GM21526 (cell line): ENCODE measurements at regions not wholly inside any gene's neighbourhood (a gene's known extent, or its start where the extent isn't known, plus 50 kb on each side); places are given as distances from the start of the nearest gene placed in this dataset.
"Not testable (repeated sequence)": the region's sequence is repeated elsewhere in the genome, so short reads cannot be mapped to it uniquely, and the experiment has no call there.

ENCODE experiments used
- ATAC-seq: cut with Tn5 transposase; IDR thresholded peaks from one replicate; pipeline ENCODE4 v1.9.1; 2021; ENCODE audit warnings: moderate library complexity; ENCODE audit not compliant: unreplicated experiment, low FRiP score

DNA sequence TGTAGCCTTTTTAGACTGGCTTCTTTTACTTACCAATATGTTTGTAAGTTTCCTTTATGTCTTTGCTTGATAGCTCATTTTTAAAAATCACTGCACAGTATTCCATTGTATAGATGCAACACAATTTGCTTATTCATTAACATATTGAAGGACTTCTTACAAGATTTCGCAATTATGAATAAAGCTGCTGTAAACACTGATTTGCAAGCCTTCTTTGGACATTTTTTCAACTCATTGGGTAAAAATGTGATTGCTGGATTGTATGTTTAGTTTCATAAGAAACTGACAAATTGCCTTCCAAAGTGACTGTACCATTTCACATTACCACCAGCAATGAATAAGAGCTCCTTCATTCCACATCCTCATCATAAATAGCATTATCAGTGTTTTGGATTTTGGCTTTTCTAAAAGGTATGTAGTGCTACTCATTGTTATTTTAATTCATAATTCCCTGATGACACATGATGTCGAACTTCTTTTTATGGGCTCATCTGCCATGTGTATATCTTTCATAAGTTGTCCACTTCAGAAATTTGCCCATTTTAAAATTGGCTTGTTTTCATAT is 80.7 kb downstream of the TFAP2B start:
- no peak for ATAC-seq

DNA sequence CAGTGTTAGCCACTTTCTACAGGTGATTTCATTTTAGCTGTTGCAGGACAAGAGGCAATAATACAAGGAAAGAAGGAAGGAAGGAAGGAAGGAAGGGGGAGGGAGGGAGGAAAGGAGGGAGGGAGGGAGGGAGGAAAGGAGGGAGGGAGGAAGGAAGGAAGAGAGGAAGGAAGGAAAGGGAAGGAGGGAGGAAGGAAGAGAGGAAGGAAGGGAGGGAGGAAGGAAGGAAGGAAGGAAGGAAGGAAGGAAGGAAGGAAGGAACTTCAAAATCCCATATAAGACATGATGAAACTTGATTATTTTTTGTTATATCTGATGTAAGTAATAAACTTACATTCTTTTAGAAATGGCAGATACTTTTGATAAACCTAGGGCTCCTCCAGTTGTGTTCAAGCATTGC is 83.6 kb downstream of the TFAP2B start:
- no peak for ATAC-seq

DNA sequence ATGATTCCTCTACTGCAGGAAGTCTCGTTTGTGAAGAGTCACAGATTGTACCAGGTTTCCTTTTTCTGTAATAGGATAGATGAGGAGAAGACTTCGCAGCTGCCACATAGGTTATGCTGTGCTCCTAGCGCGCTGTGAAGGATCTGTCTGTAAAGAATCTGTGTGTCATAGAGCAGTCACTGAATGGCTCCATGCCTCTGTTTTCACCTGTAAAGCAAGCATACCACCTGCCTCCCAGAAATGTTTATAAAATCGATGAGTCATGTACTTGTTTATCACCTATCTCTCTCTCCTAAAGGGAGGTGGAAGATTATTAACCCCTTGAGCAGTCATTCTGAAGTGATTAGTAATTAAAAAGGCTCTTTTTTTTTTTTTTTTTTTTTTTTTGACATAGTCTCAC is 86.6 kb downstream of the TFAP2B start:
- no peak for ATAC-seq

DNA sequence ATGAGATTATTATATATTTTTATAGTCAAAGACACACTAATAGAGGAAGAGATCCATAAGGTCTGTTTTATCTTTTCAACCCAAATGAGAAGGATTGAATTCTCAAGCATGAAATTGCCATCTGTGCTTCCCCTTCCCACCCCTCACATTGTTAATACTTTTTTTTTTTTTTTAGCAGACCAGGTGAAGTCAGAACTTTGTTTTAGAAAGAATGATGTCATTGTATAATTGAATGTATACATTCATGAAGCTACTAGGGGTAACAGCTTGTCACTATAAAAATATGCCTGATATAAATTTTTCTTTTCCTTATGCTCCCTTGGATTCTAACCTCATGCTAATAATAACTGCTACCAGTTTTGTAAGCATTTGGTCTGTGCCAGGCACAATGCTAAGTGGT is 88.9 kb downstream of the TFAP2B start:
- no peak for ATAC-seq

DNA sequence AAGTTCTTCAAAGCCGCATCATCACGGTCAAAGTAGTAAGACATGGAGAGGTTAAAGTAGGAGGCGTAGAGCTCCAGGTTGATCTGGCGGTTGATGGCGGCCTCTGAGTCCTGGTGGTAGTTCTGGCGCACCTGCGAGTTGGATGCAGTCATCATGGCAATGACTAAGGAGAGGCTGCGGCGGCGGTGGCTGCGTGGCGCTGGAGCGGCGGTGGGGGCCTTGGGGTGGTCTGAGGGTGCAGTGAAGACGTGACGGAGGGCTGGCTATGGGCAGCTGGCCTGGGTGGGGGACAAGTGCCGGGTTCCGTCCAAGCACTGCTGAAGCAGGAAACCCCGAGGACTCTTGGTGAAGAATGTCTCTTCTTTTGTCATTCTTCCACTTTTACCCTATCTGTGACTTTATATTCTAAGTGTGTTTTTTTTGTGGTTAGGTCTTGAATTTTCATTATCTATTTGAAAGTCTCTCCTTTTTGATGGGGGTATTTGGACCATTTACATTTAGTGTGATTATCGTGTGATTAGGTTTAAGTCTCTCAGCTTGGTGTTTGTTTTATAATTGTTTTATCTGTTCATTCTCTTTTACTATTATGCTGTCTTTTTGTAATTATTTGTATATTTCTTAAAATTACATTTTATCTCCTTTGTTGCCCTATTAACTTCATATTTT is 94.6 kb downstream of the TFAP2B start:
- no peak for ATAC-seq

DNA sequence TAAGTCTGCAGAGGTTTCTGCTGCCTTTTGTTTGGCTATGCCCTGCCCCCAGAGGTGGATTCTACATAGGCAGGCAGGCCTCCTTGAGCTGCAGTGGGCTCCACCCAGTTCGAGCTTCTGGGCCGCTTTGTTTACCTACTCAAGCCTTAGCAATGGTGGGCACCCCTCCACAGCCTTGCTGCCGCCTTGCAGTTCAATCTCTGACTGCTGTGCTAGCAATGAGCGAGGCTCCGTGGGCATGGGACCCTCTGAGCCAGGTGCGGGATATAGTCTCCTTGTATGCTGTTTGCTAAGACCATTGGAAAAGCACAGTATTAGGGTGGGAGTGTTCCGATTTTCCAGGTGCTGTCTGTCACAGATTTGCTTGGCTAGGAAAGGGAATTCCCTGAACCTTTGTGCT is 102.7 kb downstream of the TFAP2B start:
- ATAC-seq, result not testable (repeated sequence)

DNA sequence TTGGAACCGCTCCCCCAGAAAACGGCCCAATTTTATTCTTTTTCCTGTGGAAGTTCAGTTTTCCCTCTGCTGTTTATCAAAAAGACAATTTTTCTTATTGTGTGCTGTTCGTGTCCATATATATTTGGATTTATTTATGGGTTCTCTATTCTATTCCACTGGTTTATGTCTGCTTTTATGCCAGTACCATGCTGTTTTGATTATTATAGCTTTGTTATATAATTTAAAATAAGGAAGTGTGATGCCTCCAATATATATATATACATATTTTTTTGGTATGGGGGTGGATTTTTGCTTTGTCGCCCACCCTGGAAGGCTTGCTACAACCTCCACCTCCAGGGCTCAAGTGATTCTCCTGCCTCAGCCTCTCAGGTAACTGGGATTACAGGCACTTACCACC is 103.3 kb downstream of the TFAP2B start:
- ATAC-seq, result no peak

DNA sequence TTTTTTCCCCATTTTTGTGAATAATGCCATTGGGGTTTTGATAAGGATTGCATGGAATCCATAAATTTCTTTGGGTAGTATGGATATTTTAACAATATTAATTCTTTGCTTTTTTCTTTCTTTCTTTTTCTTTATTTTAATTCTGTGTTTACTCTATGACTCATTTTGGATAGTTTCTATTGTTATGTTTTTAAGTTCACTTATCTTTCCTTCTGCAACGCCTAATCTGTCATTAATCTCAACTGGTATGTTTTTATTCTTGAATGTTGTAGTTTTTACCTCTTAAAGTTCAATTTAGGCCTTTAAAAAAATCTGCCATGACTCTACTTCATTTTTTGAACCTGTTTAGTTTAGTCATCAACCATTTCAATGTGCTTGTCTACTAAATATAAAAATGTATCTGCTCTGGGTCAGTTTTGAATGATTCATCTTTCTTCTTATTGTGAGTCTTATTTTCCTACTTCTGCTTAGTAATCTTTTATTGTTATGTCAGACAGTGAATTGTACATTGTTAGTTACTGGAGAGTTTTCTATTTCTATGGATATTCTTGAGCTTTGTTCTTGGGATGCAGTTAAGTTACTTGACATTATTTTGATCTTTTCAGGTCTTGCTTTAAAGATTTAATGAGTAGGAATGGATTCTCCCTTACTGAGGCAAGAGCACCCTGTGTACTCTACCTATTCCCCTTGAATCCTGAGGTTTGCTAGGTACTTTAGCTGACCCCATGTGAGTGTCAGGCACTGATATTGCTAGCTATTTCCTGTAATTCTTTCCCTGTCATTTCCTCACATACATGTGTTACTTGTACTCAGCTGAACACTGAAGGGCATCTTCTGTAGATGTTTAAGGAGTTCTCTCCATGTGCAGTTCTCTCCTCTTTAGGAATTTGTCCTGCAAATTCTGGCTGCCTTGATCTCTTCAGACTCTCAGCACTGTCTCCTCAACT is 104.2 kb downstream of the TFAP2B start:
- ATAC-seq, result no peak

DNA sequence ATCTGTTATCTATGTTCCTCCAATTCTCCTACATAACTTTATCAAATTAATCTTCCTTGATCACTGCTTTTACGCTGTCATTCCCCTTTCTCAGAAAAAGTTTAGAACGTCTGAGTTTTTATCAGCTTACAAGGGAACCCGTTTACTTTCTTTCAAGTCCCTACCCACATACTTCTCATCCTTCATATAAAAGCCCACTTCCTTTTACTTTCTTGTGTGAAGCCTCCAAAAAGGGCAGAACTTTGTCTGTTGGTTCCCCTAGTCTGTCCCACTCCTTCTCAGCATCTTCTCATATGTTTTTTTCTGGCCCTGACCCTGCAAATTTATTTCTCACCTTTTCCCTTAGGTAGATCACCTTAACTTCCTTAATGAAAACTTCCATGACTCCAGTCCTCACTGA is 106.1 kb downstream of the TFAP2B start:
- ATAC-seq, result no peak

DNA sequence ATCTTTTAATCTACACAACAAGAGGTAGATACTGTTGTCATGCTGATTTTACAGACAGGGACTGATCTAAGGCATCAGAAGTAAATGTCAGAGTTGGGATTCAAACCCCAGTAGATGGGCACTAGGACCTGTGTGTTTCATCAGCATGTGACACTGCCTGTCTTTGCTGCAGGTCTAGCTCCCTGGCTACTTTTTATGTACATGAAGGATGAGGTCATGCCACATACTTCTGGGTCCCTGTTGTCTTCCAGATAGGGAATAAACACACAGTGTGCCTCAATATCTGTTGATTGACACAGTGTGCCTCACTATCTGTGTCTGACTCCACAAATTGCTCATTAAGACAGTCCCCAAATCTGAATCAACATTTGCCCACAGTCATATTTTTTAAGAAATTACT is 106.9 kb downstream of the TFAP2B start:
- ATAC-seq, result no peak

DNA sequence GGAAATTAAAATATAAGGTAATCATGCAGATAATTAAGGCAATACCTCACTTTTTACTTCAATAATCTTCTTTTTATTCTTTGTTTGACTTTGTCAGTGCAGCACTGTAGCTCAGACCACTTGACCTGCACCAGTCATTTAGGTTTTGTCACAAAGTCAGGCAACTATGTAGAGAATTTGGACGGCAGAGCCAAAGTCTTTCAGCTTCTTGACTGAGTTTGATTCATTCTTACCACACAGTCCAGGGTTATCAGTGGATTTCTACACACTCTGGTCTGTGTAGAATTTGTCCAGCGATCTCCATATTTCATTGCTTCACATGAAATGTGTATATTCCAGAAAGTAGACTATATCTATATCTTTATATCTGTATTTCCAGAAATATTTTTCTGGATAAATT is 107.3 kb downstream of the TFAP2B start:
- no peak for ATAC-seq

DNA sequence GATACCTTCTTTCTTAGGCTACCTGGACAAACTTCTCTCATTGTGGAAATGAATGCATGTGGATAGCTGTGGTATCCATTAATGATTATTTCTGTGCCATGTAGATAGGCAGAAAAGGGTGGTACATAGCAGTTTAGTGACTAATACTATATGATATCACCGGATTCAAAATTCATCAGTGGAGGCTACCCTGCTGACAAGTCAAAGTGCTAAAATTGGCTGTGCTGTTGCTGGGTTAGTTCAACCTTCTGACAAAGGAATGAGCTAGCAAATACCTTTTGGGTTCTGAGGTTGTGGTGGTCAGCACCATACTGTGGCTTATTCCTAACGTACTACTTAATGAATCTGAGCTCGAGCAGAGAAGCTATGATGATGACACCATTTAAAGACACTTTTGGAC is 109.1 kb downstream of the TFAP2B start:
- no peak for ATAC-seq

DNA sequence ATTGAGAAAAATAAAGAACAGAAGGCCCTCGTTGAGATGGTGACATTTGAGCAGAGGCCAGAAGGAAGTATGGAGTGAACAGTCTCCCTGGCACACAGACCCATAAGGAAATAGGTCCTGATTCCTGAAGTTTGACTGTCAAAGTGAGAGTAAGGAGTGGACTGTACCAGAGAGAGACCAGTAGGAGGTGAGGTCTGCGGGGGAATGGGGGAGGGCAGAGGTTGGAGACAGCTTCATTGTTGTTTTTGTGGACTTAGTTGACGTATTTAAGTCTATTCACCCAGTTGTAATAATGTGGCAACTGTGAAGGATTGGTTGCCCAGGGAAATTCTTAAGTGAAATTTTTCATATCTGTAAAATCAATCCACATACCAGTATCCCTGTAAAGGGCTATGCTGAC is 110.7 kb downstream of the TFAP2B start:
- no peak for ATAC-seq

DNA sequence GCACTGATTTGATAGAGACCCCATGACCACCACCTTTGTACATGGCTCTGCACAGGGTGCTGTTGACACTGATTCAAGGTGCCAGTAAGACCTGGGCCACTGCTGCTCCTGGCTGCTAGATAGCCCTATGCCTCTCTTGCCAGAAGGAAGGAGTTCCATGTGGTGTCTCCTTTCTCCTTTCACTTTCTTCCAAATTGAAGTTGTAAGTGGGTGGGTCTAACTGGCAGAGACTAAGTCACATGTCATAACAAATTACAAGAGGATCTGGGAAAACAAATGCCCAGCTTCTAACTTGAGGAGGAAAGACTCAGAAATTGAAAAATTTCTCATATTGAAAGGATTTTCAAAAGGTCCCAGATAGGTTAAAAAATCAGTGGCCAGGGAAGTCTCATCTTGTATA is 116.8 kb downstream of the TFAP2B start:
- no peak for ATAC-seq

DNA sequence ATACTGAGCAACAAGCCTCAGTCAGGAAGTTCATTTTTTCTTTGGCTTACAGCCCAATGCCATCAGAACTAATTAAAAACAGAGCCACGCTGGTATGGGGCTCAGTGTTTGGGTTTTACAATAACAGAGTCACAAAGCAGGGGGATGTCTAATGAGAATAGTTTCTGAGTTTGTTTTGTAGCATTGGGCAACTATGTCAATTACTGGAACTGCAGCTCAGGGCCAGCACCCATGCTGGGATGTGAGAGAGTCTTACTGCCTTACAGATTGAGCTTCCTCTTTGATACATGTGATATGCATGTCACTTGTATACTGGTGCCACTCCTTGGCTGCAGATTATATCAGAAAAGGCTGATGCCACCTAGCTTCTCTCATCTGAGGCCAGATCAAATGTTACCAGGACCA is 117.6 kb downstream of the TFAP2B start:
- no peak for ATAC-seq

DNA sequence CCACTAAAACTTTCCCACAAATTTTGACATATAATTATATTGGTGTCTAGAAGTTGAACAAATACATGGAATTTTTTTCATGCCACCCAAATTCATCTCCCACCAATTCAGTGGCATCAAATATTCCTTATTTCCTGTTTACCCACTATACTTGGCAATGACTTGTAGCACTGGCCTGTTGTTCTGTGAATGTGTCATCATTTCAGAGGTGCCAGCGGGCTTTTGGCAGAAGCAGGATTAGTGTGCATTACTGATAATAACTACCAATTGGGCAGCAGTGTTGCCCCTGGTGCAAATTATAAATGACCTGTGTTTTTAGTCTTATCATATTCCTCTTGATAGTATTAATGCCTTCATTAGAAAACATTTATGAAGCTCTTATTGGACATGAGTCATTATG is 121.3 kb downstream of the TFAP2B start:
- no peak for ATAC-seq

DNA sequence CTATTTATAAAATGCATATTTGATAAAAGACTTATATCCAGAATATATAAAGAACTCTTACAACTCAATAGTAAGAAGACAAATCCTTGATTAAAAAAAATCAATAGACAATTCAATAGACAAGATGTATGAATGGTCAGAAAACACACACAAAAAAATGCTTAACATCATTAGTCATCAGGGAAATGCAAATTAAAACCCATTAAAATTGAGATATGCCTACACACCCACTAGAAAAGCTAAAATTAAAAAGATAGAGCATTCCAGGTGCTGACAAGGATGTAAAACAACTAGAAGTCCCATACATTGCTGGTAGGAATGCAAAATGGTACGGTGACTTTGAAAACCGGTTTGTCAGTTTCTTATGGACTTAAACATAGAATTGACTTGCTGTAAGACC is 127.1 kb downstream of the TFAP2B start:
- ATAC-seq, result no peak

DNA sequence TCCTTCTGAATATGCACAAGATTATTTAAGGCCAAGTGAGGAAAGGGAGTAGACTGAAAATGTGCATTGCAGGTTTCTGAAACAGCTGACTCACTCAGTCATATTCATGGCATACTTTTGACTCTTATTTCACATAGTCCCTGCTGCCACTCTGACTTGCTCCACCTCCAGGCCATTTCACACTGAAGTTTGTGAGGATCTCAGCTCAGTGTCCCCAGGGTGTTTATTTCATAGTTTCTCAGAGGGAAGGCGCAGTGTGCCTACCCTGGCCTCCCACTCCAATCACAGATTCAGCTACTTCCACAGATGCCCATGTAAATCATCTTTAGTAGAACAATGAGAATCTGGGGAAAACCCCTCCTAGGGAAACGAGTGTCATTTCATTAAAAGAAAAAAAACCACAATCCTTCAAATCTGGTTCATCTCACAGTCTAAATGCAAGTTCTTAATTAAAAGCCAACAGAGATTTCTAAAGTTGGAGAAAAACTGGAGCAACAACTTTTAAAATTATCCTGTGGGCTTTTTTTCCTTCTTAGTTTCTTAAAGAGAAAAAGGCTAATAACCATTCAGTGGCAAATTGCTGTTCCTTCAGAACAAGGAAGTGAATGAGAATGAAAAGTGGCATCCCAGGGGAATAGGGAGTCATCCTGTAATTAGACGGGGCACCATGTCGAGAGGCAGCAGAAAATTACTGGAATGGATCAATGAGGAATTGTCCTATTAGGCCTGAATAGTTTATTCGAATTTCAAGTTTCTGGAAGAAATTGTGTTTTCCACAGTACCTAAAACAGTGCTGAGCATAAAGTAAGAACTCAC is 133.6 kb downstream of the TFAP2B start:
- no peak for ATAC-seq

DNA sequence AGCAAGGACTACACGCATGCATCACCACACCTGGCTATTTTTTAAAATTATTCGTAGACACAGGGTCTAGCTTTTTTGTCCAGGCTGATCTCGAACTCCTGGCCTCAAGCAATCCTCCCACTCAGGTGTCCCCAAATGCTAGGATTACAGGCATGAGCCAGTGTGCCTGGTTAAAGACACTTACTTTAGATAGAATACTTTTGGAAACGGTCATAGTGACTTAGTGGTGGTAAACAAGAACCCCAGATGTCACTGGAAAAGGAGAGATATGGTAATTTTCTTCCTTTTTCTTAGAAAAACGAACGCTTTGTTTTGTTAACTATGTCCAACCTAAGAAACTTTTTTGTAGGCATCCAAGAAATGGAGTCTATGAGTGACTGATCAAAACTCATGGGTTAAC is 137.3 kb downstream of the TFAP2B start:
- no peak for ATAC-seq

DNA sequence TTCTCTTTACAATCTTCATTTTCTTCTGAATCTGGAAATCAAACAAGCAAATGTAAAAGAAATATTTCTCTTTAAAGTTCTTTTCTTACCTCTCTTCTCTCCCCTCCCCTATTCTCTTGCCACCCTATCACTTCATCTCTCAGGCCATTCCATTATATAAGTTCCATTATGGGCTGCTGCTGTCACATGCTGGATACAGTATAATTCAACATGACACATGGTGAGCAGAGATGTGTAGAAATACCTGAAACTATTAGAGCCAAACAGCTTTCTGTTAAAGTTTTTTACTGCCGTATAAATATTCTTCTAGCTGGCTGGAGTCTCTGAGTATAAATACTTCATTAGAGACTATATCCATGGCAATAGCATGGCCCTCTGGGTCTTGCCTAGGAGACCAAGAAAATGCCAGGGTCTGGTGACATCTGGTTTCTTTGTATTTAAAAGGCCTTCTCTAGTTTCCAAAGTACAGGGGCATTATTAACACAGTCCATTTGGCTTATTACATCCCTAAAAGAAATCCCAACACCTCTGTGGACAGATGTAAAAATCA is 139.6 kb downstream of the TFAP2B start:
- no peak for ATAC-seq
